GM18520 (cell line): ENCODE measurements at regions not wholly inside any gene's neighbourhood (a gene's known extent, or its start where the extent isn't known, plus 50 kb on each side); places are given as distances from the start of the nearest gene placed in this dataset.

Experiments
- ATAC-seq: cut with Tn5 transposase; IDR thresholded peaks from one replicate; pipeline ENCODE4 v1.9.1; 2021; ENCODE audit not compliant: unreplicated experiment

GRCh38 chr2:19238440-19239060 lies 119.9 kb downstream of the OSR1 start:
- ATAC-seq, result no peak

GRCh38 chr2:19235308-19235707 lies 123.1 kb downstream of the OSR1 start:
- no peak for ATAC-seq

- ATAC-seq, result no peak
Observed at GRCh38 chr2:19232312-19232711, 126.1 kb downstream of the OSR1 start.

- no peak for ATAC-seq
Observed at GRCh38 chr2:19231625-19232024, 126.8 kb downstream of the OSR1 start.

- ATAC-seq, result no peak
Observed at GRCh38 chr2:19230626-19231025, 127.8 kb downstream of the OSR1 start.

- ATAC-seq, result no peak
Observed at GRCh38 chr2:19228715-19229114, 129.7 kb downstream of the OSR1 start.

- ATAC-seq, result no peak
Observed at GRCh38 chr2:19228181-19228593, 130.2 kb downstream of the OSR1 start.

GRCh38 chr2:19226871-19227270 lies 131.6 kb downstream of the OSR1 start:
- no peak for ATAC-seq

GRCh38 chr2:19226386-19226785 lies 132.0 kb downstream of the OSR1 start:
- no peak for ATAC-seq

- no peak for ATAC-seq
Observed at GRCh38 chr2:19225931-19226330, 132.5 kb downstream of the OSR1 start.

GRCh38 chr2:19225126-19225525 lies 133.3 kb downstream of the OSR1 start:
- no peak for ATAC-seq

- ATAC-seq, result no peak
Observed at GRCh38 chr2:19224486-19224885, 133.9 kb downstream of the OSR1 start.

GRCh38 chr2:19224011-19224410 lies 134.4 kb downstream of the OSR1 start:
- no peak for ATAC-seq

GRCh38 chr2:19219060-19219459 lies 139.4 kb downstream of the OSR1 start:
- no peak for ATAC-seq

GRCh38 chr2:19218166-19218565 lies 140.3 kb downstream of the OSR1 start:
- ATAC-seq, result no peak

- ATAC-seq, result no peak
Observed at GRCh38 chr2:19216676-19217602, 141.5 kb downstream of the OSR1 start.

- ATAC-seq, result no peak
Observed at GRCh38 chr2:19216238-19216637, 142.2 kb downstream of the OSR1 start.

- ATAC-seq, result no peak
Observed at GRCh38 chr2:19214682-19215391, 143.6 kb downstream of the OSR1 start.

- no peak for ATAC-seq
Observed at GRCh38 chr2:19209575-19210341, 148.7 kb downstream of the OSR1 start.

GRCh38 chr2:19208479-19209199 lies 149.8 kb downstream of the OSR1 start:
- ATAC-seq, result no peak
